Bronchial epithelial cell (primary cell): ENCODE measurements at regions not wholly inside any gene's neighbourhood (a gene's known extent, or its start where the extent isn't known, plus 50 kb on each side); places are given as distances from the start of the nearest gene placed in this dataset.

Experiments used
- DNase-seq: peaks from one replicate; pipeline ENCODE4 v3.0.0-alpha.2; 2010; ENCODE audit warnings: low read depth
- FAIRE-seq: peaks from 2 replicates; lab custom pipeline; 2011; peaks lifted over from hg19 to GRCh38; lab: Jason Lieb, UNC
- H3K27me3 ChIP-seq: 2 replicates; pipeline ENCODE4 v1.5.1; 2011; ENCODE audit warnings: low read length; ENCODE audit not compliant: control insufficient read depth, insufficient read depth
- H3K36me3 ChIP-seq: 2 replicates; pipeline ENCODE4 v1.5.1; 2011; ENCODE audit warnings: low read length; ENCODE audit not compliant: control insufficient read depth, insufficient read depth
- H3K4me3 ChIP-seq: 2 replicates; pipeline ENCODE4 v1.5.1; 2011; ENCODE audit warnings: mild to moderate bottlenecking, low read depth, low read length, control low read depth
- CTCF ChIP-seq: IDR thresholded peaks from 2 replicates; pipeline ENCODE4 v1.5.1; 2011; ENCODE audit warnings: mild to moderate bottlenecking, moderate library complexity, low read length, control low read depth, inconsistent platforms; ENCODE audit not compliant: insufficient read depth, severe bottlenecking

GRCh38 chr20:39777610-39778009 is 815.5 kb downstream of the DHX35 start:
- H3K4me3 ChIP-seq: no peak overlapping the region
- TF ChIP-seq CTCF: no peak
- no peak for FAIRE-seq
- no peak for DNase-seq
- no peaks in the 10 kb centered on the region for H3K27me3 ChIP-seq
- no peaks in the 10 kb centered on the region for H3K36me3 ChIP-seq

- H3K4me3 ChIP-seq: no peak overlapping the region
- FAIRE-seq: no peak
- no peaks in the 10 kb centered on the region for H3K27me3 ChIP-seq
- TF ChIP-seq CTCF: no peak
- H3K36me3 ChIP-seq: no peaks in the 10 kb centered on the region
- DNase-seq: peak; percentile 82
Measured at GRCh38 chr20:39775110-39775509, 813.0 kb downstream of the DHX35 start.

GRCh38 chr20:39773380-39774000 is 811.3 kb downstream of the DHX35 start:
- H3K36me3 ChIP-seq: no peaks in the 10 kb centered on the region
- TF ChIP-seq CTCF: peak; percentile 20
- peak; percentile 70 for FAIRE-seq
- no peak for DNase-seq
- no peaks in the 10 kb centered on the region for H3K27me3 ChIP-seq
- no peak overlapping the region for H3K4me3 ChIP-seq

GRCh38 chr20:39767352-39767751 is 805.2 kb downstream of the DHX35 start:
- no peaks in the 10 kb centered on the region for H3K27me3 ChIP-seq
- FAIRE-seq (no peak), DNase-seq (no peak)
- TF ChIP-seq CTCF: no peak
- no peak overlapping the region for H3K4me3 ChIP-seq
- no peaks in the 10 kb centered on the region for H3K36me3 ChIP-seq

- FAIRE-seq (no peak), DNase-seq (no peak)
- Histone ChIP-seq H3K4me3 (no peak overlapping the region), H3K36me3 (no peaks in the 10 kb centered on the region), H3K27me3 (no peaks in the 10 kb centered on the region)
- no peak for TF ChIP-seq CTCF
Measured at GRCh38 chr20:39766333-39766732, 804.2 kb downstream of the DHX35 start.

- DNase-seq (no peak), FAIRE-seq (no peak)
- no peaks in the 10 kb centered on the region for H3K27me3 ChIP-seq
- no peak overlapping the region for H3K4me3 ChIP-seq
- no peaks in the 10 kb centered on the region for H3K36me3 ChIP-seq
- TF ChIP-seq CTCF: no peak
Measured at GRCh38 chr20:39762716-39763115, 800.6 kb downstream of the DHX35 start.
